Transverse colon (tissue), 4 donors: ENCODE measurements at regions not wholly inside any gene's neighbourhood (a gene's known extent, or its start where the extent isn't known, plus 50 kb on each side); places are given as distances from the start of the nearest gene placed in this dataset.

Experiments
- CTCF ChIP-seq, 5 experiments: fragments of 200-600 bp in 3 of 5; fragments of 450-650 bp in 2 of 5; sonication (generic) in 3 of 5; IDR thresholded peaks; 1 replicate in 2 of 5; 2 replicates in 3 of 5; pipeline ENCODE4 v1.5.1; 2016 to 2017; ENCODE audit warnings: antibody characterized with exemption in 5 of 5, inconsistent platforms in 3 of 5, mild to moderate bottlenecking in 2 of 5, moderate library complexity in 1 of 5
- EP300 ChIP-seq: sonication (generic); formaldehyde crosslinking; IDR thresholded peaks from one replicate; pipeline ENCODE4 v1.6.1; 2017; ENCODE audit warnings: antibody characterized with exemption, low read depth
- POLR2A ChIP-seq: fragments of 450-650 bp; IDR thresholded peaks from one replicate; pipeline ENCODE4 v1.6.1; 2016; ENCODE audit warnings: antibody characterized with exemption, mild to moderate bottlenecking, moderate library complexity
- POLR2AphosphoS5 ChIP-seq, 3 donors: sonication (generic); formaldehyde crosslinking; IDR thresholded peaks; one replicate each; pipeline ENCODE4 v1.6.1; 2016; ENCODE audit warnings: antibody characterized with exemption in 3 of 3

GRCh38 chr20:20915844-20916243 is 190.3 kb downstream of the LINC00237 start:
- TF ChIP-seq CTCF (IDR thresholded peaks at IDR 0.05): no peak
- TF ChIP-seq POLR2A: no peak
- TF ChIP-seq POLR2AphosphoS5 (IDR thresholded peaks at IDR 0.05): no peak
- TF ChIP-seq EP300: no peak
